GM12878 (cell line): ENCODE measurements at regions not wholly inside any gene's neighbourhood (a gene's known extent, or its start where the extent isn't known, plus 50 kb on each side); places are given as distances from the start of the nearest gene placed in this dataset.

Source experiments
- ATAC-seq: fragments of 200-7000 bp; cut with Tn5 transposase; 3 replicates; pipeline ENCODE4 v1.9.1; 2020; ENCODE audit warnings: mild to moderate bottlenecking, moderate library complexity
- BruUV-seq: library from RNA; stranded (reverse); fragments of 400-500 nt; replicated peaks from 2 replicates; lab custom pipeline; 2021; lab: Mats Ljungman, UMichigan
- CTCF ChIA-PET: fragments of 300-600 bp; sonication (Branson Sonifier 250); formaldehyde crosslinking; extraction: SDS; loops from one replicate; lab custom pipeline; 2021; ENCODE audit warnings: inconsistent platforms; lab: Yijun Ruan, JAX
- POLR2A ChIA-PET: fragments of 350-600 bp; formaldehyde crosslinking; extraction: SDS; loops from one replicate; lab custom pipeline; 2021; ENCODE audit warnings: inconsistent platforms; lab: Charles Lee
- RAD21 ChIA-PET: fragments of 300-600 bp; sonication (Branson Sonifier 250); formaldehyde crosslinking; loops from one replicate; lab custom pipeline; 2023; ENCODE audit warnings: antibody characterized with exemption; ENCODE audit not compliant: unreplicated experiment; lab: Charles Lee
- SMC1A ChIA-PET: fragments of 300-600 bp; sonication (Branson Sonifier 250); formaldehyde crosslinking; loops from one replicate; lab custom pipeline; 2023; ENCODE audit not compliant: unreplicated experiment, uncharacterized antibody; lab: Charles Lee
- DNase-seq: peaks from one replicate; pipeline ENCODE4 v3.0.0-alpha.2; 2011; ENCODE audit warnings: low read depth, low spot score
- FAIRE-seq: peaks from 3 replicates; lab custom pipeline; 2011; peaks lifted over from hg19 to GRCh38; lab: Jason Lieb, UNC
- H2AFZ ChIP-seq: 2 replicates; pipeline ENCODE4 v1.6.0; 2011; ENCODE audit warnings: low read depth, low read length, control low read depth; ENCODE audit not compliant: control insufficient read depth
- H3K27ac ChIP-seq: 2 replicates; pipeline ENCODE4 v1.5.1; 2011; ENCODE audit warnings: control low read depth; ENCODE audit not compliant: control insufficient read depth, insufficient read depth
- H3K27me3 ChIP-seq, 2 experiments: replicated peaks in 1 of 2; 2 replicates each; pipeline versions ENCODE4 v1.6.0 to v1.6.1; 2011; ENCODE audit warnings: low read length in 1 of 2; ENCODE audit not compliant: control insufficient read depth in 2 of 2, insufficient read depth in 2 of 2
- H3K36me3 ChIP-seq, 2 experiments: 2 replicates each; pipeline ENCODE4 v1.5.1; 2011; ENCODE audit warnings: low read length in 1 of 2; ENCODE audit not compliant: control insufficient read depth in 2 of 2, insufficient read depth in 2 of 2
- H3K4me1 ChIP-seq: 2 replicates; pipeline ENCODE4 v1.6.1; 2011; ENCODE audit warnings: mild to moderate bottlenecking, low read length, moderate library complexity, mixed read lengths; ENCODE audit not compliant: control insufficient read depth, insufficient read depth
- H3K4me2 ChIP-seq: 2 replicates; pipeline ENCODE4 v1.6.0; 2011; ENCODE audit warnings: control low read depth; ENCODE audit not compliant: control insufficient read depth, insufficient read depth
- H3K4me3 ChIP-seq: fragments of 200-600 bp; sonication (generic); 2 replicates; pipeline ENCODE4 v1.5.1; 2016
- H3K79me2 ChIP-seq: 2 replicates; pipeline ENCODE4 v1.6.0; 2011; ENCODE audit warnings: low read length; ENCODE audit not compliant: control insufficient read depth, insufficient read depth
- H3K9ac ChIP-seq: 2 replicates; pipeline ENCODE4 v1.8.0; 2011; ENCODE audit warnings: low read length, control low read depth, mixed read lengths; ENCODE audit not compliant: control insufficient read depth, insufficient read depth
- H3K9me3 ChIP-seq: replicated peaks from 3 replicates; pipeline ENCODE4 v1.5.1; 2011; ENCODE audit warnings: mild to moderate bottlenecking, low read length; ENCODE audit not compliant: control insufficient read depth, insufficient read depth
- H4K20me1 ChIP-seq: 2 replicates; pipeline ENCODE4 v1.6.0; 2011; ENCODE audit not compliant: control insufficient read depth, insufficient read depth
- CEBPB ChIP-seq, 2 experiments: fragments of 150-350 bp in 1 of 2; IDR thresholded peaks; 2 replicates each; pipeline ENCODE4 v1.6.1; 2012 to 2014; ENCODE audit warnings: low read depth in 2 of 2, low read length in 2 of 2, borderline replicate concordance in 1 of 2, inconsistent platforms in 1 of 2
- CHD2 ChIP-seq: IDR thresholded peaks from 2 replicates; pipeline ENCODE4 v1.6.1; 2011; ENCODE audit warnings: low read depth, low read length, improper control_type of control experiment, borderline replicate concordance
- EZH2 ChIP-seq: IDR thresholded peaks from 2 replicates; pipeline ENCODE4 v1.6.1; 2012; ENCODE audit warnings: low read depth, mild to moderate bottlenecking, control low read depth, inconsistent platforms, low read length, borderline replicate concordance; ENCODE audit not compliant: control insufficient read depth
- FOXK2 ChIP-seq: fragments of 450-650 bp; IDR thresholded peaks from 2 replicates; pipeline ENCODE4 v1.6.1; 2017; ENCODE audit warnings: mild to moderate bottlenecking, moderate library complexity
- HDAC2 ChIP-seq: fragments of 200-600 bp; sonication (generic); IDR thresholded peaks from 2 replicates; pipeline ENCODE4 v1.6.1; 2017
- HDGF ChIP-seq: fragments of 450-650 bp; IDR thresholded peaks from 2 replicates; pipeline ENCODE4 v1.6.1; 2016; ENCODE audit warnings: antibody characterized with exemption
- IKZF1 ChIP-seq: fragments of 450-650 bp; conservative IDR thresholded peaks from 2 replicates; pipeline ENCODE4 v1.6.1; 2017; ENCODE audit warnings: antibody characterized with exemption, mild to moderate bottlenecking
- MEF2A ChIP-seq: IDR thresholded peaks from 2 replicates; pipeline ENCODE4 v1.6.1; 2011; ENCODE audit warnings: low read depth, mild to moderate bottlenecking, low read length, moderate library complexity; ENCODE audit not compliant: insufficient read depth
- MTA3 ChIP-seq: IDR thresholded peaks from 2 replicates; pipeline ENCODE4 v1.6.1; 2012; ENCODE audit warnings: low read length, inconsistent platforms, borderline replicate concordance
- POU2F2 ChIP-seq: IDR thresholded peaks from 3 replicates; pipeline ENCODE4 v1.6.1; 2011; ENCODE audit warnings: low read depth, mild to moderate bottlenecking, low read length, borderline replicate concordance
- RB1 ChIP-seq: fragments of 450-650 bp; formaldehyde crosslinking; IDR thresholded peaks from 2 replicates; pipeline ENCODE4 v1.6.1; 2017; ENCODE audit warnings: mild to moderate bottlenecking, borderline replicate concordance
- SMC3 ChIP-seq: IDR thresholded peaks from 2 replicates; pipeline ENCODE4 v1.6.1; 2011; ENCODE audit warnings: low read length, improper control_type of control experiment, borderline replicate concordance
- YY1 ChIP-seq: IDR thresholded peaks from 2 replicates; pipeline ENCODE4 v1.6.1; 2011; ENCODE audit warnings: low read depth, mild to moderate bottlenecking, low read length
- ZNF384 ChIP-seq: IDR thresholded peaks from 2 replicates; pipeline ENCODE4 v1.6.1; 2012; ENCODE audit warnings: low read depth, mild to moderate bottlenecking, low read length, improper control_type of control experiment, borderline replicate concordance
- WGBS: methylation state at CpG from one replicate; pipeline ENCODE4 v1.1.6; 2016; ENCODE audit warnings: low lambda C conversion rate; ENCODE audit not compliant: insufficient replicate concordance, insufficient coverage; ENCODE audit errors: missing lambda C conversion rate; 5-methylcytosine and 5-hydroxymethylcytosine counted together
- in situ Hi-C: fragments of 300-500 bp; cut with MboI; formaldehyde crosslinking; loops from 9 replicates; pipeline ENCODE4 v1.14.3; 2018; ENCODE audit warnings: mixed read lengths
- intact Hi-C: fragments of 100-400 bp; cut with micrococcal nuclease; formaldehyde crosslinking; loops from one replicate; pipeline ENCODE4 v1.14.2; 2022; ENCODE audit not compliant: unreplicated experiment
- TF ChIP-seq, protein P1 (sequence below): fragments of 450-650 bp; formaldehyde crosslinking; IDR thresholded peaks from 2 replicates; pipeline ENCODE4 v1.4.0; 2020; ENCODE audit warnings: mild to moderate bottlenecking, moderate library complexity
- TF ChIP-seq, protein P2 (sequence below): IDR thresholded peaks from 2 replicates; pipeline ENCODE4 v1.6.1; 2011; ENCODE audit warnings: low read depth, low read length, improper control_type of control experiment, borderline replicate concordance
- TF ChIP-seq, protein P3 (sequence below): IDR thresholded peaks from 2 replicates; pipeline ENCODE4 v1.6.1; 2012; ENCODE audit warnings: low read length, inconsistent platforms
- TF ChIP-seq, protein P4 (sequence below): IDR thresholded peaks from 2 replicates; pipeline ENCODE4 v1.6.1; 2011; ENCODE audit warnings: borderline replicate concordance, low read depth, mild to moderate bottlenecking, moderate library complexity, low read length; ENCODE audit not compliant: insufficient read depth, poor library complexity, severe bottlenecking

DNA sequence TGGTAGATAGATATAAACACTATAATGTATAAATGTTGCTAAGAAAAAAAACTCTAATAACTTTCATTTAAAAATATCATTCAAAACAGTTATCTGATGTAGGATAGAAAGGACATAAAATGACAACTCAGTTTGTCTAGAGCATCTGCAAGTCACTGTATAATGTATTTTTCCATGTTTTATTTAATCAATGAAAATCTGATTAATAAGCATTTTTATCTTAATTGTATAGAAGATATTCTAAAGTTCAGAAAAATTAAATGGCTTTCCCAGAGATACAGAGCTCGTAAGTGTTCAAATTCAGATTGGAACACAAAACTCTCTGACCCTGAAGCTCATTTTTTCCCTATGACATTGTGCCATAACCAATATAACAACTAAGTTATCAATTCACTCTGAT, 295.9 kb upstream of the DCN start (continued):
- TF ChIP-seq, protein P1, sequence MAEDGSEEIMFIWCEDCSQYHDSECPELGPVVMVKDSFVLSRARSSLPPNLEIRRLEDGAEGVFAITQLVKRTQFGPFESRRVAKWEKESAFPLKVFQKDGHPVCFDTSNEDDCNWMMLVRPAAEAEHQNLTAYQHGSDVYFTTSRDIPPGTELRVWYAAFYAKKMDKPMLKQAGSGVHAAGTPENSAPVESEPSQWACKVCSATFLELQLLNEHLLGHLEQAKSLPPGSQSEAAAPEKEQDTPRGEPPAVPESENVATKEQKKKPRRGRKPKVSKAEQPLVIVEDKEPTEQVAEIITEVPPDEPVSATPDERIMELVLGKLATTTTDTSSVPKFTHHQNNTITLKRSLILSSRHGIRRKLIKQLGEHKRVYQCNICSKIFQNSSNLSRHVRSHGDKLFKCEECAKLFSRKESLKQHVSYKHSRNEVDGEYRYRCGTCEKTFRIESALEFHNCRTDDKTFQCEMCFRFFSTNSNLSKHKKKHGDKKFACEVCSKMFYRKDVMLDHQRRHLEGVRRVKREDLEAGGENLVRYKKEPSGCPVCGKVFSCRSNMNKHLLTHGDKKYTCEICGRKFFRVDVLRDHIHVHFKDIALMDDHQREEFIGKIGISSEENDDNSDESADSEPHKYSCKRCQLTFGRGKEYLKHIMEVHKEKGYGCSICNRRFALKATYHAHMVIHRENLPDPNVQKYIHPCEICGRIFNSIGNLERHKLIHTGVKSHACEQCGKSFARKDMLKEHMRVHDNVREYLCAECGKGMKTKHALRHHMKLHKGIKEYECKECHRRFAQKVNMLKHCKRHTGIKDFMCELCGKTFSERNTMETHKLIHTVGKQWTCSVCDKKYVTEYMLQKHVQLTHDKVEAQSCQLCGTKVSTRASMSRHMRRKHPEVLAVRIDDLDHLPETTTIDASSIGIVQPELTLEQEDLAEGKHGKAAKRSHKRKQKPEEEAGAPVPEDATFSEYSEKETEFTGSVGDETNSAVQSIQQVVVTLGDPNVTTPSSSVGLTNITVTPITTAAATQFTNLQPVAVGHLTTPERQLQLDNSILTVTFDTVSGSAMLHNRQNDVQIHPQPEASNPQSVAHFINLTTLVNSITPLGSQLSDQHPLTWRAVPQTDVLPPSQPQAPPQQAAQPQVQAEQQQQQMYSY (CRISPR knock-in tag) = no peak
- TF ChIP-seq ZNF384 (no peak), HDGF (no peak), EZH2 (no peak)
- TF ChIP-seq, all 136 proteins: peak for 0

DNA sequence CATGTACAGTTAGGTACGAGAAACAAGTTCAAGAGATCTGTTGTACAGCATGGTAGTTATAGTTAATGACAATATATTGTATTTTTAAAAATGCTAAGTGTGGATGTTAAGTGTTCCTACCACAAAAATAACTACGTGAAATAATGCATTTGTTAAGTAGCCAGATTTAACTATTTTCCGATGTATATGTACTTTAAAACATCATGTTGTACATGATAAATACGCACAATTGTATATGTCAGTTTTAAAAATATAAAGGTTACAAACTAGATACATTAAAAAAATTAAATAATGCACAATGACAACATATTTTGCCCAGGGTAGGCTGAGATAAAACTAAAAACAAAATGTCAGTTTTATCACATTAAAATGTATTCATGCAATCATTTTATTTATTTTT, 285.1 kb upstream of the DCN start:
- no peak overlapping the region for H2AFZ ChIP-seq
- no peaks in the 10 kb centered on the region for H3K4me1 ChIP-seq
- H3K4me3 ChIP-seq = no peak overlapping the region
- FAIRE-seq = no peak
- in situ Hi-C loops (no loop called here), intact Hi-C loops (no loop called here)
- 46% methylated on average over 4 of the region's 4 CpGs for WGBS
- H3K79me2 ChIP-seq = no peaks in the 10 kb centered on the region
- no peaks in the 10 kb centered on the region for H3K36me3 ChIP-seq
- no peaks in the 10 kb centered on the region for H3K9me3 ChIP-seq
- no peaks in the 10 kb centered on the region for H3K27me3 ChIP-seq
- H3K4me2 ChIP-seq = no peak overlapping the region
- no peak overlapping the region for H3K9ac ChIP-seq
- DNase-seq = no peak
- ChIA-PET POLR2A (no interaction called here), CTCF (no interaction called here), RAD21 (no interaction called here), SMC1A (no interaction called here)
- BruUV-seq = no TSS peak
- no peaks in the 10 kb centered on the region for H4K20me1 ChIP-seq
- no peak for ATAC-seq
- H3K27ac ChIP-seq = no peak overlapping the region
- TF ChIP-seq CHD2 = no peak
- TF ChIP-seq YY1 = no peak
- no peak for TF ChIP-seq MTA3
- no peak for TF ChIP-seq SMC3
- TF ChIP-seq CEBPB (IDR thresholded peaks at IDR 0.05; ENCODE audit: borderline replicate concordance in 1 of 2, low read depth in 2 of 2, low read length in 2 of 2) = no peak
- no peak for TF ChIP-seq HDAC2
- TF ChIP-seq FOXK2 = no peak
- TF ChIP-seq RB1 = no peak
- TF ChIP-seq MEF2A = no peak
- no peak for TF ChIP-seq POU2F2
- TF ChIP-seq, protein P2, sequence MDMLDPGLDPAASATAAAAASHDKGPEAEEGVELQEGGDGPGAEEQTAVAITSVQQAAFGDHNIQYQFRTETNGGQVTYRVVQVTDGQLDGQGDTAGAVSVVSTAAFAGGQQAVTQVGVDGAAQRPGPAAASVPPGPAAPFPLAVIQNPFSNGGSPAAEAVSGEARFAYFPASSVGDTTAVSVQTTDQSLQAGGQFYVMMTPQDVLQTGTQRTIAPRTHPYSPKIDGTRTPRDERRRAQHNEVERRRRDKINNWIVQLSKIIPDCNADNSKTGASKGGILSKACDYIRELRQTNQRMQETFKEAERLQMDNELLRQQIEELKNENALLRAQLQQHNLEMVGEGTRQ = no peak
- TF ChIP-seq, protein P3, sequence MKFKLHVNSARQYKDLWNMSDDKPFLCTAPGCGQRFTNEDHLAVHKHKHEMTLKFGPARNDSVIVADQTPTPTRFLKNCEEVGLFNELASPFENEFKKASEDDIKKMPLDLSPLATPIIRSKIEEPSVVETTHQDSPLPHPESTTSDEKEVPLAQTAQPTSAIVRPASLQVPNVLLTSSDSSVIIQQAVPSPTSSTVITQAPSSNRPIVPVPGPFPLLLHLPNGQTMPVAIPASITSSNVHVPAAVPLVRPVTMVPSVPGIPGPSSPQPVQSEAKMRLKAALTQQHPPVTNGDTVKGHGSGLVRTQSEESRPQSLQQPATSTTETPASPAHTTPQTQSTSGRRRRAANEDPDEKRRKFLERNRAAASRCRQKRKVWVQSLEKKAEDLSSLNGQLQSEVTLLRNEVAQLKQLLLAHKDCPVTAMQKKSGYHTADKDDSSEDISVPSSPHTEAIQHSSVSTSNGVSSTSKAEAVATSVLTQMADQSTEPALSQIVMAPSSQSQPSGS = no peak
- TF ChIP-seq, protein P4, sequence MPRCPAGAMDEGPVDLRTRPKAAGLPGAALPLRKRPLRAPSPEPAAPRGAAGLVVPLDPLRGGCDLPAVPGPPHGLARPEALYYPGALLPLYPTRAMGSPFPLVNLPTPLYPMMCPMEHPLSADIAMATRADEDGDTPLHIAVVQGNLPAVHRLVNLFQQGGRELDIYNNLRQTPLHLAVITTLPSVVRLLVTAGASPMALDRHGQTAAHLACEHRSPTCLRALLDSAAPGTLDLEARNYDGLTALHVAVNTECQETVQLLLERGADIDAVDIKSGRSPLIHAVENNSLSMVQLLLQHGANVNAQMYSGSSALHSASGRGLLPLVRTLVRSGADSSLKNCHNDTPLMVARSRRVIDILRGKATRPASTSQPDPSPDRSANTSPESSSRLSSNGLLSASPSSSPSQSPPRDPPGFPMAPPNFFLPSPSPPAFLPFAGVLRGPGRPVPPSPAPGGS = no peak
- no peak for TF ChIP-seq IKZF1
